Stimulated activated CD8-positive, alpha-beta memory T cell treated with anti-CD3 and anti-CD28 coated beads, Interleukin-15, amount 100 ng/mL, for 48 hours (primary cell): ENCODE measurements at regions not wholly inside any gene's neighbourhood (a gene's known extent, or its start where the extent isn't known, plus 50 kb on each side); places are given as distances from the start of the nearest gene placed in this dataset.
"Not testable (repeated sequence)": the region's sequence is repeated elsewhere in the genome, so short reads cannot be mapped to it uniquely, and the experiment has no call there.

Experiments
- DNase-seq, 2 donors: peaks; one replicate each; pipeline ENCODE4 v3.0.0-alpha.2; 2020; ENCODE audit warnings: low read depth in 2 of 2

DNA sequence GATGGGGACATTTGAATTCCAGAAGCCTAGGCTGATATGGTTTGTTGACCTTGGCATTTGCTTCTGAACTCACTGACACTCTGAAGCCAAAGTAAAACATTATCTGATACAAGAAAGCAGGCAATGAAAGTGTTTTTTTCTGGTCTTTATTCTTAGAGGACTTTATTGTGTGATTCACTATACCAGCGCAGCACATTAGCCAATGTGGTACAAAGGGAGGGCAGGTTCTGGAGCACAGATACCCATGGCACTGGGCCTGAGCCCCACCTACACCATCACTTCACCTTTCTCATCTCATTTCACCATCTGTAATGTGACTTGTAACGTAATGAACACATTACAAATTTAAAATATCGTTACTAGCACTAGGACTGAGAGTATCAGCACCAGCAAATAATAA, 89.7 kb upstream of the ZNF366 start:
- no peak for DNase-seq

DNA sequence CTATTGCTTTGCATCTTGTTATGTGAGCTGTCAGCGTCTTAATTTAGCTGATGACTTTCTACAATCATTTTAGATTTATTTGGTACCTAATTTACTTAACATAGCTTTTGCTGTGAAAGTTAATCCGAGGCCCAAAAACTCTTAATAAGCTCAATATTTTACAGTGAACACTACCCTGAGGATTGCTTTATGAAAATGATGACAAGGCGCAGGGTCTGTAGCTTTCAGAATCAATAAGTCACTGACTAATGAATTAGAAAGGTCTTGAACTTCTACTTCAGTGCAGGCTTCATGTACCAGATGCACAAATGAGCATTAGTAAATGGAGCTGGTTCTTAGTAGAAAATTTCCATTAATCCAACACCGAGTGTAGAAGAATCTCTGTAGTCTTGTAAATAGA, 81.4 kb upstream of the ZNF366 start:
- DNase-seq = no peak

DNA sequence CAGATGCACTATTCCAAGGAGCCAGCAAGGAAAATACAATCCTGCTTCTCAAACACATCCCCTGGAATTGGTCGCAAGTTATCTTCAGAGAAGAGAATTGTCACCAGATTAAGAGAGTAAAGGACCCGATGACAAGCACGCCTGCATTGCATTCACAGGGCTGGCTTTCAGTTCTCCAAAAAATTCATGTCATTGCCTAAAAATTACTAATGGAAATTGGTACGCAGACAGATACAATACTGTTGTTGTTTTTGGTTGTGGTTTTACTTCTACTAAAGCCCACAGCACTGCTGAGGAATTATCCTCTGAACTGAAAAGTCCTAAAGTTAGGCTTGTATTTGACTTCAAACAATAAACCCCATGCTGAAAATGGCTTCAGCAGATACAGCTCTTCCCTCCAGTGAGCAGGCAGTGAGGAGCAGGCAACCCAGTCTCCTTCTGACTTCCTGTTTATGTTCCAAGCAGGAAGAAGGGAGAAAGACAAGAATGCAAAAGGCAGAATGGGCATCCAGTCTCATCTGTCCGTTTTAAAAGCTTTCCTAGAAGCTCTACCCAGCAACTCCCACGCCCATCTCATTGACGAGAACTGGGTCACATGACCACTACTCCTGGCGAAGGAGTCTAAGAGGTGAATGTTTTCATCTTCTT, 80.6 kb upstream of the ZNF366 start:
- DNase-seq = no peak

- no peak for DNase-seq
Observed at GRCh38 chr5:72586788-72587530, 79.7 kb upstream of the ZNF366 start.

DNA sequence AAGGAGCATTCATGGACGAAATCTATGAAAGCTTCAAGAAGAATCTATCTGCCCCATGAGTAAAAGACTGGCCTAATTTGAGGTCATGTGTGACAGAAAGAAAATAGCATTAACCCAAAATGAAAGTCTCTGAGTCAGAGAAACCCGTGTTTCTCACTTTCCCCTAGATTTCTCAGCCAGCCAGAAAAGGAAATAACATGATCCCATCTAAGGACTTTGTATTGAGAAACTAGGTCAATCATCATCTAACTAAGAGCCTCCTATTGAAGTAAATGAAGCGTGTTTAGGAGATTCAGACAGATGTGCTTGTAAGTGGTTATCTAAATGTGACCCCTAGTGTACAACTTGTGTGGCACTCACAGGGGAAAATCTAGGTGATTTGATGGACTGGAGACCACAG, 77.3 kb upstream of the ZNF366 start:
- DNase-seq = no peak

- not testable (repeated sequence) for DNase-seq
Observed at GRCh38 chr5:72579290-72579689, 72.1 kb upstream of the ZNF366 start.

DNA sequence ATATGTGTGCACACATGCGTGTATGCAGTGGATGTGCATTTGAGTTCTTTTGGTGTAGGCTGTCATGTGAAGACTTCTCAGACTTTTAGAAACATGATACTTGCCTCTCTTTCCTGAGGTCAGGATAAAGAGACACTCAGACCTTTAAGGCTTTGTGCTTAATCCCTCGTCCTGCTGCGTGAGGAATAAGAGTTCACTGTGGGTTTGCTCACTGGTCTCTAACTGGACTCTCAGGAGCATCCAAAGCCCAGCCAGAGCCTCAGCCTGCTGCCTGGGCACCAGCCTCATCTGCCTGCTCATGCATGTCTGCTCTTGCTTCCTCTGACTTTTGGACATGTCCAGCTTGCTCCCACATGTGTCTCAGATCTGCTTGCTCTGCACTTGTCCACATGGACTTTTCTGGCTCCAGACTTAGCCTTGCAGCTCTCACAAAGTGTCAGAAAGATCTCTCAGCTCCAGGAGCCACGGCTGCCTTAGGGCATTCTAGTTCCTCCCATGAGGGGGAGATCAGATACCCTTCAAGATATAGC, 65.1 kb upstream of the ZNF366 start:
- no peak for DNase-seq

DNA sequence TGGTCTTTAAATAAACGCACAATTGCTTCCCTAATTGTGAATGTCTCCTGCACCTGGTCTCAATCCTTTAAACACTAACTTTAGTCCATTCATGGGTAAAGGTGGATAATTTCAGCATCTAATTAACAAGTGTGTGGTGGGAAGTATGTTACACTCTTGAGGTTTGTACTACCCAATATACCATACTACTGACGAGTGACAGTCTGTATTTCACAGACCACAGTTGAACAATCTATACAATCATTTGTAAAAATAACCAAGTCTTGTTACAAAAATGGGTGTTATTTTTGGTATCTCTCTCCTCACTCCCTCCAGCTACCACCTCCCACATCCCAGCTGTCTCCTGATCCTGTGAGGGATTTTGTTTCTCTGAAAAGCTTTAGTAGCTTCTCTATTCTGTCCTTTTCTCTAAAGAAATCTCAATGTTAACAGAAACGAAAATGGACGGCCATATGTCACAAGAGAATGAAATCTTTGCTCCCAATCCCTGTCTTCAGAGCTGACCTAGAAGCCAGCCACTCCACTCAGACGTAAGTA, 62.3 kb upstream of the ZNF366 start:
- DNase-seq = no peak

- no peak for DNase-seq
Observed at GRCh38 chr5:72566746-72567145, 59.5 kb upstream of the ZNF366 start.

DNA sequence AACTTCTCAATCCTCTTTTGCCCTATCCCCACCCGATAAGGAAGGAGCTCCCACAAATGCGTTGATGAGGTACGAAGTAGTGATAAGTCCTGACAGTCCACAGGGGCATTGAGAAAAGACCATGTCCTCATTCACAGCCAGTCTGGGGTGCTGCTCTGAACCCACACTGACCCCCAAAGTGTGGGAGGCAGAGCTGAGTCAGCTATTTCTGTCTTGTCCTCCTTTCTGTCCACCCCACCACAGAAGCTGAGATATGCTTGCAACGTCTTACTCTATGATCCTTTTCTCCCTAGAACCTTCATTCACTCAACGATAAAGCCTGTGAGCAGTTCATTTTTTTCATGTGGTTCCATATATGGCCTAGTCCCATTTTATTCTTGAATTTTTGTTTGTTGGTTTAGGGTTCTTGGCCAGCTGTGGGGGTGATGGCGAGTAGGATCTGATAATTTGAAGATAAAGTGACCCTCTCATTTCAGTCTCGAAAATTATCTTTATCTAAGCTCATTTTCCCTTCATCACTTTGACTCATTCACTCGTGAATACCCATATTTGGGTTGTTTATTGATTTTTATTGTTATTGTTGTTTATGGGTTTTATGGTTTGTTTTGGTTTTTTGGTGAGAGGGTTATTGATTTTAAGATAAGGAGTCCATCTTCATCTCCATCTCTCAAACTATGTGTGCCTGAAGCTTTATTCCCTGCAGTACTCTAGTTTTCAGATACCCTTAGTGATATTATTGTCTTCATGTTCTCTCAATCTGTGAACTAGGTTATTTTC, 58.5 kb upstream of the ZNF366 start:
- DNase-seq = no peak

- no peak for DNase-seq
Observed at GRCh38 chr5:72562717-72563116, 55.5 kb upstream of the ZNF366 start.

- no peak for DNase-seq
Observed at GRCh38 chr5:72561148-72561972, 54.1 kb upstream of the ZNF366 start.

GRCh38 chr5:72559866-72560766, 52.9 kb upstream of the ZNF366 start:
- DNase-seq = no peak

DNA sequence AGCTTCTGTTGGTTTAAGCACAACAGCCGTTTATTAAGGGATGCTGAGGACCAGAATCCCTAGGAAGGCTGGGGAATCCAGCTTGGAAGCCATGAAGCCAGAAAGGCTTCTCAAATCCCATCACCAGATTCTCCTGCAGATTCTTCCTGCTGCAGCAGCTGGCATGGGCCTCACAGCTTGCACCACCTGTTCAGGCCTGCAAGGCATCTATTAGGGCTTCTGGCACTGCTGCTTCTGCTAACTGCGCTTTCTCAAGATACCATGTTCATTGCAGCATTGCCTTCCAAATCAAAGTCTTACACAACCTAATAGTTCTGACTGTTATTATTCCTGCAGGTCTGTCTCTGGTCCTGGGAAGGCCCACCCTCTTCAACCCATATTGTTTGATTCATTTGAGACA, 51.2 kb upstream of the ZNF366 start:
- DNase-seq = no peak

GRCh38 chr5:72558046-72558336, 50.8 kb upstream of the ZNF366 start:
- no peak for DNase-seq

DNA sequence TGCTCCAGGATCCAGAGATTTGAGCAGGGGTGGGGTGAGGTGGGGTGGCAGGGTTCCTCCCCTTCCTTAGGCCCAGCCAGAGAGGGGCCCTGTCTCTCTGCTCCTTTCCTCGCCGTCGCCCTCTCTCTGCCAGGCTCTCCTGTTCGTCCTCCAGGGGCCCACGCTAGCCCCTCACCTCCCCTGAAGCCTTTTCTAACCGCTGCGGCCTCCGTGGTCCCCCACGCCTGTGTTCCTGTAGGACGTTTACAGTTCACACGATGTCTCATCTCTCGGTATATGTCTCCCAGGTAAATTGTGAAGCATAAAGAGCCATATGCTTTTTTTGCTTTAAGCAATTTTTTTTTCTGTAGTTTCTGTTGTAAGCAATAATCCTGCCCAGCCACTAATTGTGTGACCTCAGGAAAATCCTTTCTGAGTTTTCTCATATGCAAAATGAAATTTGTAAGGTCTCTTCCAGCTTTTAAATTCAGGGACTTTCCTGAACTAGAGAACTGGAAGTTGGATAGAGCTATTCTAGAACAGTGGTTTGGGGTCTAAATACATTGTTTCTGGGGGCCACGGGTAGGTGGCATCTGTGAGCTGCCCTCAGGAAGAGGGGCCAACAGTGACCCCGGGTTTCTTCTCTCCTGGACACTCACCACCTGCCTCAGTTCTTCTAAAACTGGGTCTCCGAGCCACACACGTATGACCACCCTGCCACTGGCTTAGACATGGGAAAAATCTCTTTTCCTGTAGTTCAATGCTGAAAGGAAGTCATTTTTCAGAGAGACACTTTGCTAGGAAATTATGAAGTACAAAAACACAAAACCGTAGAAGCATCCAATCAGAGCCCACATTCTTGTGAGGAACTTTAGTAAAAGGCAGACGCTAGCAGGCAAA, 50.2 kb upstream of the ZNF366 start:
- DNase-seq = no peak
